Keratinocyte (primary cell): ENCODE measurements at regions not wholly inside any gene's neighbourhood (a gene's known extent, or its start where the extent isn't known, plus 50 kb on each side); places are given as distances from the start of the nearest gene placed in this dataset.

ENCODE experiments used
- DNase-seq: peaks from one replicate; pipeline ENCODE4 v3.0.0-alpha.2; 2011; ENCODE audit warnings: low read depth, missing footprints, low spot score
- FAIRE-seq: peaks from 2 replicates; lab custom pipeline; 2011; peaks lifted over from hg19 to GRCh38; lab: Jason Lieb, UNC
- H2AFZ ChIP-seq: 2 replicates; pipeline ENCODE4 v1.6.0; 2012; ENCODE audit warnings: low read length, control low read depth, inconsistent platforms; ENCODE audit not compliant: control insufficient read depth
- H3K27ac ChIP-seq: 2 replicates; pipeline ENCODE4 v1.5.1; 2011; ENCODE audit warnings: low read length; ENCODE audit not compliant: control insufficient read depth, insufficient read depth
- H3K27me3 ChIP-seq: 3 replicates; pipeline ENCODE4 v1.6.0; 2011; ENCODE audit warnings: low read length; ENCODE audit not compliant: control insufficient read depth, insufficient read depth; ENCODE audit errors: extremely low read depth
- H3K36me3 ChIP-seq, 2 experiments: 2 replicates in 1 of 2; 3 replicates in 1 of 2; pipeline ENCODE4 v1.5.1; 2011; ENCODE audit warnings: low read length in 2 of 2, mild to moderate bottlenecking in 1 of 2; ENCODE audit not compliant: control insufficient read depth in 2 of 2, insufficient read depth in 2 of 2; ENCODE audit errors: extremely low read depth in 1 of 2
- H3K4me1 ChIP-seq: 3 replicates; pipeline ENCODE4 v1.5.1; 2011; ENCODE audit warnings: low read length; ENCODE audit not compliant: control insufficient read depth, insufficient read depth; ENCODE audit errors: extremely low read depth
- H3K4me2 ChIP-seq: 3 replicates; pipeline ENCODE4 v1.6.0; 2011; ENCODE audit warnings: low read depth, low read length; ENCODE audit not compliant: control insufficient read depth, insufficient read depth; ENCODE audit errors: extremely low read depth
- H3K4me3 ChIP-seq, 3 experiments: fragments of 200-600 bp in 1 of 3; sonication (generic) in 1 of 3; 2 replicates in 2 of 3; 3 replicates in 1 of 3; pipeline ENCODE4 v1.5.1; 2011 to 2016; ENCODE audit warnings: low read length in 3 of 3, mild to moderate bottlenecking in 3 of 3, control low read depth in 2 of 3, inconsistent platforms in 1 of 3, low read depth in 1 of 3, mixed read lengths in 1 of 3, mixed run types in 1 of 3, moderate library complexity in 1 of 3; ENCODE audit not compliant: control insufficient read depth in 2 of 3, insufficient read depth in 2 of 3; ENCODE audit errors: extremely low read depth in 1 of 3
- H3K79me2 ChIP-seq: 2 replicates; pipeline ENCODE4 v1.6.0; 2012; ENCODE audit warnings: low read length; ENCODE audit not compliant: control insufficient read depth, insufficient read depth
- H3K9ac ChIP-seq: 3 replicates; pipeline ENCODE4 v1.6.0; 2011; ENCODE audit warnings: low read length; ENCODE audit not compliant: control insufficient read depth, insufficient read depth; ENCODE audit errors: extremely low read depth
- H3K9me1 ChIP-seq: 3 replicates; pipeline ENCODE4 v1.6.0; 2011; ENCODE audit warnings: low read length; ENCODE audit not compliant: control insufficient read depth, insufficient read depth; ENCODE audit errors: extremely low read depth
- H3K9me3 ChIP-seq: 2 replicates; pipeline ENCODE4 v1.5.1; 2012; ENCODE audit warnings: low read depth, low read length; ENCODE audit not compliant: control insufficient read depth
- H4K20me1 ChIP-seq: 3 replicates; pipeline ENCODE4 v1.6.0; 2011; ENCODE audit warnings: low read length; ENCODE audit not compliant: control insufficient read depth, insufficient read depth; ENCODE audit errors: extremely low read depth
- CTCF ChIP-seq, 3 experiments: IDR thresholded peaks in 1 of 3; conservative IDR thresholded peaks in 1 of 3; optimal IDR thresholded peaks in 1 of 3; 2 replicates in 2 of 3; 3 replicates in 1 of 3; pipeline versions ENCODE3 to v1.5.1; 2011; ENCODE audit warnings: low read length in 3 of 3, mild to moderate bottlenecking in 3 of 3, moderate library complexity in 2 of 3, control low read depth in 1 of 3, inconsistent platforms in 1 of 3; ENCODE audit not compliant: insufficient read depth in 2 of 3; ENCODE audit errors: extremely low read depth in 1 of 3
- EZH2 ChIP-seq: IDR thresholded peaks from one replicate; pipeline ENCODE4 v1.6.1; 2012; ENCODE audit warnings: inconsistent platforms, mild to moderate bottlenecking, low read length, moderate library complexity
- dilution Hi-C: fragments of 300-500 bp; cut with MboI; formaldehyde crosslinking; loops from one replicate; pipeline ENCODE4 v1.7.0; 2020; ENCODE audit warnings: low sequenced_read_pairs; ENCODE audit not compliant: extremely low pct_ligation_motif_present

GRCh38 chr2:16094811-16095210 is 154.5 kb downstream of the MYCN start:
- no peaks in the 10 kb centered on the region for H3K79me2 ChIP-seq
- no peak overlapping the region for H2AFZ ChIP-seq
- H3K9me3 ChIP-seq: no peaks in the 10 kb centered on the region
- no peaks in the 10 kb centered on the region for H3K4me1 ChIP-seq
- no peak overlapping the region for H3K9ac ChIP-seq
- no peak overlapping the region for H3K27ac ChIP-seq
- H3K27me3 ChIP-seq: peaks cover 3% of the 10 kb centered on the region
- no peaks in the 10 kb centered on the region for H3K9me1 ChIP-seq
- TF ChIP-seq CTCF (optimal IDR thresholded peaks at IDR 0.05 in 1 of 3, IDR thresholded peaks at IDR 0.05 in 1 of 3, conservative IDR thresholded peaks at IDR 0.05 in 1 of 3; ENCODE audit: extremely low read depth in 1 of 3, insufficient read depth in 2 of 3, low read length in 3 of 3) (no peak), EZH2 (no peak)
- no peak overlapping the region for H3K4me2 ChIP-seq
- dilution Hi-C loops: no loop called here
- DNase-seq (no peak), FAIRE-seq (no peak)
- H4K20me1 ChIP-seq: no peaks in the 10 kb centered on the region
- no peaks in the 10 kb centered on the region for H3K36me3 ChIP-seq
- H3K4me3 ChIP-seq: no peak overlapping the region

GRCh38 chr2:16093639-16094529 is 153.5 kb downstream of the MYCN start:
- no peaks in the 10 kb centered on the region for H4K20me1 ChIP-seq
- no peak overlapping the region for H3K27ac ChIP-seq
- H3K27me3 ChIP-seq: peaks cover 3% of the 10 kb centered on the region
- no peak overlapping the region for H3K9ac ChIP-seq
- no peak for TF ChIP-seq CTCF (optimal IDR thresholded peaks at IDR 0.05 in 1 of 3, IDR thresholded peaks at IDR 0.05 in 1 of 3, conservative IDR thresholded peaks at IDR 0.05 in 1 of 3; ENCODE audit: extremely low read depth in 1 of 3, insufficient read depth in 2 of 3, low read length in 3 of 3)
- TF ChIP-seq EZH2: no peak
- no peaks in the 10 kb centered on the region for H3K36me3 ChIP-seq
- no peaks in the 10 kb centered on the region for H3K9me3 ChIP-seq
- H2AFZ ChIP-seq: no peak overlapping the region
- no peak overlapping the region for H3K4me2 ChIP-seq
- dilution Hi-C loops: no loop called here
- H3K4me3 ChIP-seq: no peak overlapping the region
- DNase-seq (no peak), FAIRE-seq (no peak)
- no peaks in the 10 kb centered on the region for H3K4me1 ChIP-seq
- no peaks in the 10 kb centered on the region for H3K9me1 ChIP-seq
- H3K79me2 ChIP-seq: no peaks in the 10 kb centered on the region
